Parathyroid adenoma (tissue), 2 donors: ENCODE measurements at regions not wholly inside any gene's neighbourhood (a gene's known extent, or its start where the extent isn't known, plus 50 kb on each side); places are given as distances from the start of the nearest gene placed in this dataset.

Experiments
- H2AFZ ChIP-seq: fragments of 300-600 bp; sonication (generic); one replicate; pipeline ENCODE4 v1.7.0; 2017; ENCODE audit warnings: antibody characterized with exemption, mild to moderate bottlenecking
- H3K27ac ChIP-seq: fragments of 300-600 bp; sonication (generic); one replicate; pipeline ENCODE4 v1.7.0; 2017
- H3K27me3 ChIP-seq: fragments of 300-600 bp; sonication (generic); one replicate; pipeline ENCODE4 v1.7.0; 2017; ENCODE audit warnings: low read length; ENCODE audit not compliant: control insufficient read depth, insufficient read depth
- H3K36me3 ChIP-seq: fragments of 300-600 bp; sonication (generic); one replicate; pipeline ENCODE4 v1.7.0; 2017; ENCODE audit warnings: low read length; ENCODE audit not compliant: control insufficient read depth, insufficient read depth
- H3K4me1 ChIP-seq: fragments of 300-600 bp; sonication (generic); one replicate; pipeline ENCODE4 v1.7.0; 2017; ENCODE audit warnings: control low read depth
- H3K4me2 ChIP-seq: fragments of 300-600 bp; sonication (generic); one replicate; pipeline ENCODE4 v1.7.0; 2017; ENCODE audit warnings: low read length
- H3K4me3 ChIP-seq: fragments of 300-600 bp; sonication (generic); one replicate; pipeline ENCODE4 v1.7.0; 2017; ENCODE audit warnings: low read depth, low read length
- H3K79me2 ChIP-seq: fragments of 300-600 bp; sonication (generic); one replicate; pipeline ENCODE4 v1.7.0; 2017; ENCODE audit warnings: control low read depth
- H3K9ac ChIP-seq: fragments of 300-600 bp; sonication (generic); one replicate; pipeline ENCODE4 v1.7.0; 2017; ENCODE audit warnings: mild to moderate bottlenecking
- H3K9me3 ChIP-seq: fragments of 300-600 bp; sonication (generic); one replicate; pipeline ENCODE4 v1.7.0; 2017; ENCODE audit warnings: low read length; ENCODE audit not compliant: control insufficient read depth
- TF ChIP-seq, protein P1 (sequence below): fragments of 300-600 bp; sonication (generic); IDR thresholded peaks from one replicate; pipeline ENCODE4 v1.7.0; 2017; ENCODE audit warnings: antibody characterized with exemption, mild to moderate bottlenecking
- donor health status: primary hyperparathyroidism.

DNA sequence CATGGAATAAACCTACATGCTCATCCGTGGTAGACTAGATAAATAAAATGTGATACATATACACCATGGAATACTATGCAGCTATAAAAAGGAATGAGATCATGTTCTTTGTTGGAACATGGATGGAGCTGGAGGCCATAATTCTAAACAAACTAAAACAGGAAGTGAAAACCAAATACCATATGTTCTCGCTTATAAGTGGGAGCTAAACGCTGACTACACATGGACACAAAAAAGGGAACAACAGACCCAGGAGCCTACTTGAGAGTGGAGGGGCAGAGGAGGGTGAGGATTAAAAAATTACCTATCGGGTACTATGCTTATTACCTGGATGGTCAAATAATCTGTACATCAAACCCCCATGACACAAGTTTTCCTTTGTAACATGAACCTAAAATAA lies 68.7 kb upstream of the SEC61G start:
- Histone ChIP-seq H3K79me2 (no peaks in the 10 kb centered on the region), H3K9ac (no peak overlapping the region), H2AFZ (no peak overlapping the region), H3K4me3 (no peak overlapping the region), H3K4me2 (no peak overlapping the region), H3K9me3 (no peaks in the 10 kb centered on the region), H3K36me3 (no peaks in the 10 kb centered on the region), H3K27ac (no peak overlapping the region), H3K27me3 (no peaks in the 10 kb centered on the region), H3K4me1 (no peaks in the 10 kb centered on the region)
- TF ChIP-seq, protein P1, sequence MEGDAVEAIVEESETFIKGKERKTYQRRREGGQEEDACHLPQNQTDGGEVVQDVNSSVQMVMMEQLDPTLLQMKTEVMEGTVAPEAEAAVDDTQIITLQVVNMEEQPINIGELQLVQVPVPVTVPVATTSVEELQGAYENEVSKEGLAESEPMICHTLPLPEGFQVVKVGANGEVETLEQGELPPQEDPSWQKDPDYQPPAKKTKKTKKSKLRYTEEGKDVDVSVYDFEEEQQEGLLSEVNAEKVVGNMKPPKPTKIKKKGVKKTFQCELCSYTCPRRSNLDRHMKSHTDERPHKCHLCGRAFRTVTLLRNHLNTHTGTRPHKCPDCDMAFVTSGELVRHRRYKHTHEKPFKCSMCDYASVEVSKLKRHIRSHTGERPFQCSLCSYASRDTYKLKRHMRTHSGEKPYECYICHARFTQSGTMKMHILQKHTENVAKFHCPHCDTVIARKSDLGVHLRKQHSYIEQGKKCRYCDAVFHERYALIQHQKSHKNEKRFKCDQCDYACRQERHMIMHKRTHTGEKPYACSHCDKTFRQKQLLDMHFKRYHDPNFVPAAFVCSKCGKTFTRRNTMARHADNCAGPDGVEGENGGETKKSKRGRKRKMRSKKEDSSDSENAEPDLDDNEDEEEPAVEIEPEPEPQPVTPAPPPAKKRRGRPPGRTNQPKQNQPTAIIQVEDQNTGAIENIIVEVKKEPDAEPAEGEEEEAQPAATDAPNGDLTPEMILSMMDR, result no peak

DNA sequence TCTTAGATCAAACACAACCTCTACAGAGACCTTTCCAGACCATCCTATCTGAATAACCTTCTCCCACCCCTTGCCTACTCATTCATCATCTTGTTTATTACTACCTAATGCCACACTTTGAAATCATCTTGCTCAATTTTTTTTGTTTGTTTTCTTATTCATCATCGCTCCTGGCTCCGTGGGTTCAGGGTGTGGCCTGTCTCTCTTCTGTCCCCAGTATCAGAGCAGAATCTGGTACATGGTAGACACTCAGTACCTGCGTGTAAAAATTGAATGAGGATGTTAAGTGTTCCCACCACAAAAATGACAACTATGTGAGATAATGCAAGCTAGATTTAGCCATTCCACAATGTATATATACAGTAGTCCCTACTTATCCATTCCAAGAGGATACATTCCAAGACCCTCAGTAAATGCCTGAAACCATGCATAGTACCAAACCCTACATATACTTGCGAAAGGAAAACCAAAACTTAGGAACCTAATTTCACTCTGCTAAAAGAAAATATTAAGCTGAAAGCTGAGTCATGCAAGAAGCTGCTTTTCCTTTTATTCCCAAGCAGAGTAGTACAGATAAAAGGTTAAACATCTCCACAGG lies 72.1 kb upstream of the SEC61G start:
- no peak overlapping the region for H2AFZ ChIP-seq
- no peak overlapping the region for H3K27ac ChIP-seq
- no peaks in the 10 kb centered on the region for H3K79me2 ChIP-seq
- no peak overlapping the region for H3K9ac ChIP-seq
- TF ChIP-seq, protein P1, result no peak
- no peaks in the 10 kb centered on the region for H3K9me3 ChIP-seq
- H3K36me3 ChIP-seq, result no peaks in the 10 kb centered on the region
- no peak overlapping the region for H3K4me2 ChIP-seq
- no peaks in the 10 kb centered on the region for H3K4me1 ChIP-seq
- H3K4me3 ChIP-seq, result no peak overlapping the region
- no peaks in the 10 kb centered on the region for H3K27me3 ChIP-seq

DNA sequence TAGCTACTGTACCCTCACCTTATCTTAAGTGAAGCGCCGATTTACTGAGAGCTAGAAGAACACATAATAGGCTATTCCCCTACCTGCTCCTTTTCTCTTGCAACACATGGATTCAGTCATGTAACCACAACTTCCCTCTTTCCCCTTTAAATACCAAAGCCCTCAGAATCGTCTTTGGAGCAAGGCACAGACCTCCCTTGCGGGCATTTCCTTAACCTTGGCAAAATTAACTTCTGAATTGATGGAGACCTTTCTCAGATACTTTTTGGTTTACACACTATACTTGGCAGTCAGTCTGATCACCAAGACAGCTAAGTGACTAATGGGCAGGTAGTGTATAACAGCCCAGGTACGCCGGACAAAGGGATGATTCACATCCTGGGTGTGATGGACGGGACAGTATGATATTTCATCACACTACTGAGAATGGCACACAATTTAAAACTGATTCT lies 72.7 kb upstream of the SEC61G start:
- no peak overlapping the region for H2AFZ ChIP-seq
- no peak overlapping the region for H3K4me3 ChIP-seq
- H3K9ac ChIP-seq, result no peak overlapping the region
- TF ChIP-seq, protein P1, result no peak
- no peaks in the 10 kb centered on the region for H3K4me1 ChIP-seq
- no peaks in the 10 kb centered on the region for H3K9me3 ChIP-seq
- no peak overlapping the region for H3K27ac ChIP-seq
- no peak overlapping the region for H3K4me2 ChIP-seq
- H3K79me2 ChIP-seq, result no peaks in the 10 kb centered on the region
- no peaks in the 10 kb centered on the region for H3K27me3 ChIP-seq
- H3K36me3 ChIP-seq, result no peaks in the 10 kb centered on the region

DNA sequence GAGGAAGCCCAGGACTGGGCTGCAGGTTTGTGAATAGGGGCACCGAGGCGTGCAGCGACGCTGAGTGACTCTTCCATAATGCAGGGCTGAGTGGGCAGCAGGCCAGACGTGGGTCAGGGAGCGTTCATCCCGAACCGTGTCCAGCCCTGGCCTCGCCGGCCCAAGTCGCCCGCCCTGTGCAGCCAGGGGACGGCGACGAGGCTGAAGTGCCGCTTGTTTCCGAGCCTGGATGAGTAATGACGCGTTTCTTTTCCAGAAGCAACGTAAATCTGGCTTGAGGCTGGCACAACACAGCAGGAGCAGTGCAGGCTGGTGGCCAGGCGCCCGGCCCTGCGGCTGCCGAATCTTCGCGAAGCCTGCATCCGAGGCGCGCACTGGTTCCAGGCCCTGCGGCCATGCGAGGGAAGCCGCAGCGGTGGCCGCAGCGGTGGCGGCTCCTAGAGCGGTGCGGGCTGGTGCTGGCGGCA lies 74.0 kb upstream of the SEC61G start:
- Histone ChIP-seq H3K27me3 (no peaks in the 10 kb centered on the region), H3K4me1 (no peaks in the 10 kb centered on the region), H3K27ac (no peak overlapping the region), H3K9me3 (no peaks in the 10 kb centered on the region), H3K4me3 (no peak overlapping the region), H3K4me2 (no peak overlapping the region), H3K79me2 (no peaks in the 10 kb centered on the region), H3K36me3 (no peaks in the 10 kb centered on the region), H2AFZ (peak overlapping the region; percentile 12), H3K9ac (no peak overlapping the region)
- TF ChIP-seq, protein P1, result no peak

DNA sequence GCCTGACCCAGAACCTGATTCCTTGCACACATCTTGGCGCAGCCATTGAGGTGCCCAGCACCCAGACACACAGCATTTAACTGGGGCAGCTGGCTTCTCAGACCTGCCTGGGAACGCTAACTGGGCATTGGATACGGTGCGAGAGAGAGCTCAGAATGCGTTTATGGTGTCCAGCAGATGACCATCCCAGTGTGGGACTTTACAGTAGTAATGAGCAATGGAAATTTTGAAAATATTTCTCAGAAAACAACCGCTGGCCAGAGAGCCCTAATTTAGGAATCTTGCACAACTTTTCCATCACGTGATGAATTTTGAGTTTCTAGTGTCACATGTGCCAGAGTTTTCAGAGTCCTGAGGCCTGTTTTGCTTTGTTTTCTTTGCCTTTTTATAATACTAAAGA lies 78.2 kb upstream of the SEC61G start:
- no peak overlapping the region for H3K4me2 ChIP-seq
- no peaks in the 10 kb centered on the region for H3K9me3 ChIP-seq
- H3K4me1 ChIP-seq, result no peaks in the 10 kb centered on the region
- H3K36me3 ChIP-seq, result no peaks in the 10 kb centered on the region
- no peak overlapping the region for H3K9ac ChIP-seq
- H3K79me2 ChIP-seq, result no peaks in the 10 kb centered on the region
- H3K4me3 ChIP-seq, result no peak overlapping the region
- H3K27ac ChIP-seq, result no peak overlapping the region
- H2AFZ ChIP-seq, result no peak overlapping the region
- TF ChIP-seq, protein P1, result no peak
- H3K27me3 ChIP-seq, result no peaks in the 10 kb centered on the region
